IMR-90 (cell line): ENCODE measurements at regions not wholly inside any gene's neighbourhood (a gene's known extent, or its start where the extent isn't known, plus 50 kb on each side); places are given as distances from the start of the nearest gene placed in this dataset.

Experiments
- ATAC-seq: fragments of 200-7000 bp; cut with Tn5 transposase; 2 replicates; pipeline ENCODE4 v1.9.1; 2020; ENCODE audit warnings: low read depth, mild to moderate bottlenecking, moderate library complexity
- BruUV-seq: library from RNA; stranded (reverse); fragments of 400-500 nt; replicated peaks from 2 replicates; lab custom pipeline; 2021; lab: Mats Ljungman, UMichigan
- CTCF ChIA-PET: fragments of 300-600 bp; formaldehyde crosslinking; extraction: SDS; loops from one replicate; lab custom pipeline; 2021; ENCODE audit warnings: antibody characterized with exemption; lab: Yijun Ruan, JAX
- POLR2A ChIA-PET: fragments of 300-600 bp; sonication (Branson Sonifier 250); formaldehyde crosslinking; loops from one replicate; lab custom pipeline; 2022; ENCODE audit warnings: antibody characterized with exemption; ENCODE audit not compliant: unreplicated experiment; lab: Charles Lee
- DNase-seq: peaks from one replicate; pipeline ENCODE4 v3.0.0; 2013
- H2AFZ ChIP-seq: replicated peaks from 2 replicates; pipeline ENCODE3; 2013; ENCODE audit warnings: low read length, mild to moderate bottlenecking; ENCODE audit not compliant: poor library complexity
- H2AK5ac ChIP-seq: 2 replicates; pipeline ENCODE4 v1.6.1; 2013; ENCODE audit warnings: low read depth, low read length, inconsistent platforms
- H2AK9ac ChIP-seq: replicated peaks from 2 replicates; pipeline ENCODE3; 2013; ENCODE audit warnings: mild to moderate bottlenecking, low read depth, low read length, moderate library complexity; ENCODE audit not compliant: poor library complexity
- H2BK120ac ChIP-seq: 2 replicates; pipeline ENCODE4 v1.6.1; 2013; ENCODE audit warnings: low read depth, low read length, inconsistent platforms
- H2BK15ac ChIP-seq: 3 replicates; pipeline ENCODE4 v1.6.1; 2013; ENCODE audit warnings: low read depth, low read length, inconsistent platforms
- H2BK20ac ChIP-seq: 2 replicates; pipeline ENCODE4 v1.6.1; 2013; ENCODE audit warnings: low read depth, mild to moderate bottlenecking, inconsistent platforms, low read length, moderate library complexity
- H2BK5ac ChIP-seq: 2 replicates; pipeline ENCODE4 v1.6.1; 2013; ENCODE audit warnings: mild to moderate bottlenecking, low read depth, low read length, inconsistent platforms; ENCODE audit not compliant: poor library complexity, severe bottlenecking
- H3K14ac ChIP-seq: replicated peaks from 2 replicates; pipeline ENCODE4 v1.6.1; 2013; ENCODE audit warnings: low read depth, low read length, inconsistent platforms
- H3K18ac ChIP-seq: 2 replicates; pipeline ENCODE4 v1.6.1; 2013; ENCODE audit warnings: low read depth, low read length, control low read depth
- H3K23ac ChIP-seq: 2 replicates; pipeline ENCODE4 v1.6.1; 2013; ENCODE audit warnings: low read depth, low read length, inconsistent platforms
- H3K27ac ChIP-seq: 2 replicates; pipeline ENCODE4 v1.5.1; 2013; ENCODE audit warnings: mild to moderate bottlenecking, control low read depth, low read length; ENCODE audit not compliant: insufficient read depth
- H3K27me3 ChIP-seq: 2 replicates; pipeline ENCODE4 v1.6.1; 2013; ENCODE audit warnings: low read length; ENCODE audit not compliant: control insufficient read depth, insufficient read depth
- H3K36me3 ChIP-seq: 2 replicates; pipeline ENCODE4 v1.6.1; 2013; ENCODE audit warnings: low read length, mixed read lengths; ENCODE audit not compliant: control insufficient read depth, insufficient read depth
- H3K4ac ChIP-seq: 2 replicates; pipeline ENCODE4 v1.6.1; 2013; ENCODE audit warnings: low read depth, low read length, inconsistent platforms
- H3K4me1 ChIP-seq: 2 replicates; pipeline ENCODE4 v1.6.1; 2013; ENCODE audit warnings: low read length, mixed read lengths; ENCODE audit not compliant: control insufficient read depth, insufficient read depth
- H3K4me2 ChIP-seq: 2 replicates; pipeline ENCODE4 v1.6.1; 2013; ENCODE audit warnings: low read depth, mild to moderate bottlenecking, control low read depth, low read length, moderate library complexity
- H3K4me3 ChIP-seq: 2 replicates; pipeline ENCODE4 v1.5.1; 2013; ENCODE audit warnings: low read depth, mild to moderate bottlenecking, control low read depth, low read length, moderate library complexity; ENCODE audit not compliant: insufficient read depth
- H3K56ac ChIP-seq: 2 replicates; pipeline ENCODE4 v1.6.1; 2013; ENCODE audit warnings: low read length, inconsistent platforms; ENCODE audit not compliant: insufficient read depth; ENCODE audit errors: extremely low read depth
- H3K79me1 ChIP-seq, 2 experiments: 2 replicates each; pipeline ENCODE4 v1.6.1; 2013; ENCODE audit warnings: low read length in 2 of 2, inconsistent platforms in 1 of 2, low read depth in 1 of 2
- H3K9ac ChIP-seq: 2 replicates; pipeline ENCODE4 v1.6.1; 2013; ENCODE audit warnings: low read depth, low read length, control low read depth
- H3K9me1 ChIP-seq: 2 replicates; pipeline ENCODE4 v1.6.1; 2013; ENCODE audit warnings: low read length, inconsistent platforms; ENCODE audit not compliant: insufficient read depth
- H3K9me3 ChIP-seq: 2 replicates; pipeline ENCODE4 v1.6.1; 2013; ENCODE audit warnings: low read length; ENCODE audit not compliant: control insufficient read depth, insufficient read depth
- H4K20me1 ChIP-seq: 2 replicates; pipeline ENCODE4 v1.6.1; 2013; ENCODE audit warnings: low read length, inconsistent platforms; ENCODE audit not compliant: insufficient read depth
- H4K5ac ChIP-seq: 2 replicates; pipeline ENCODE4 v1.6.1; 2013; ENCODE audit warnings: mild to moderate bottlenecking, low read depth, low read length, control low read depth
- H4K8ac ChIP-seq, 2 experiments: 2 replicates each; pipeline ENCODE4 v1.6.1; 2013; ENCODE audit warnings: low read depth in 2 of 2, low read length in 2 of 2, control low read depth in 1 of 2, inconsistent platforms in 1 of 2
- H4K91ac ChIP-seq: 2 replicates; pipeline ENCODE4 v1.6.1; 2013; ENCODE audit warnings: low read depth, low read length, inconsistent platforms; ENCODE audit not compliant: insufficient read depth
- BHLHE40 ChIP-seq: fragments of 150-350 bp; IDR thresholded peaks from 2 replicates; pipeline ENCODE4 v1.6.1; 2016; ENCODE audit warnings: mild to moderate bottlenecking, low read depth, low read length
- CEBPB ChIP-seq: IDR thresholded peaks from 2 replicates; pipeline ENCODE4 v1.6.1; 2012; ENCODE audit warnings: low read depth, low read length, improper control_type of control experiment
- CHD1 ChIP-seq: IDR thresholded peaks from 2 replicates; pipeline ENCODE4 v1.6.1; 2012; ENCODE audit warnings: low read depth, low read length, improper control_type of control experiment
- ELK1 ChIP-seq: fragments of 150-350 bp; IDR thresholded peaks from 2 replicates; pipeline ENCODE4 v1.6.1; 2016; ENCODE audit warnings: low read depth, mild to moderate bottlenecking, low read length, moderate library complexity, borderline replicate concordance
- FOS ChIP-seq: fragments of 150-350 bp; IDR thresholded peaks from 2 replicates; pipeline ENCODE4 v1.6.1; 2016; ENCODE audit warnings: low read depth, low read length
- MAFK ChIP-seq: IDR thresholded peaks from 2 replicates; pipeline ENCODE4 v1.6.1; 2012; ENCODE audit warnings: low read depth, low read length, improper control_type of control experiment
- MAZ ChIP-seq: IDR thresholded peaks from 2 replicates; pipeline ENCODE4 v1.6.1; 2012; ENCODE audit warnings: low read depth, mild to moderate bottlenecking, low read length, improper control_type of control experiment, moderate library complexity, borderline replicate concordance
- MXI1 ChIP-seq: IDR thresholded peaks from 2 replicates; pipeline ENCODE4 v1.6.1; 2012; ENCODE audit warnings: low read depth, mild to moderate bottlenecking, low read length, moderate library complexity, borderline replicate concordance
- NFE2L2 ChIP-seq: fragments of 150-350 bp; IDR thresholded peaks from 2 replicates; pipeline ENCODE4 v1.6.1; 2016; ENCODE audit warnings: low read depth, mild to moderate bottlenecking, low read length
- POLR2A ChIP-seq: IDR thresholded peaks from 2 replicates; pipeline ENCODE4 v1.6.1; 2012; ENCODE audit warnings: mild to moderate bottlenecking, low read depth, low read length
- RAD21 ChIP-seq: IDR thresholded peaks from 2 replicates; pipeline ENCODE4 v1.6.1; 2012; ENCODE audit warnings: low read length, improper control_type of control experiment
- RFX5 ChIP-seq: IDR thresholded peaks from 2 replicates; pipeline ENCODE4 v1.8.0; 2012; ENCODE audit warnings: low read depth, mild to moderate bottlenecking, low read length, moderate library complexity
- SMC3 ChIP-seq: fragments of 150-350 bp; IDR thresholded peaks from 2 replicates; pipeline ENCODE4 v1.6.1; 2016; ENCODE audit warnings: low read depth, mild to moderate bottlenecking, antibody characterized with exemption, low read length, moderate library complexity
- WGBS, 2 experiments: methylation state at CpG; one replicate each; pipeline versions ENCODE4 v1.1.5 to v1.1.7; 2013; ENCODE audit warnings: missing lambda C conversion rate in 2 of 2; ENCODE audit not compliant: insufficient read length in 1 of 2; ENCODE audit errors: extremely low coverage in 2 of 2; 5-methylcytosine and 5-hydroxymethylcytosine counted together
- dilution Hi-C: fragments of 300-500 bp; cut with HindIII; formaldehyde crosslinking; loops from one replicate; pipeline ENCODE4 v1.14.3; 2018; ENCODE audit warnings: low sequenced_read_pairs; ENCODE audit not compliant: unreplicated experiment
- in situ Hi-C: fragments of 300-500 bp; cut with MboI; formaldehyde crosslinking; loops from 3 replicates; pipeline ENCODE4 v1.14.3; 2019; ENCODE audit warnings: low sequenced_read_pairs, inconsistent platforms, mixed read lengths
- intact Hi-C: fragments of 100-400 bp; cut with micrococcal nuclease; formaldehyde crosslinking; loops from 2 replicates; pipeline ENCODE4 v1.10.0; 2022
- TF ChIP-seq, protein P1 (sequence below): fragments of 150-350 bp; IDR thresholded peaks from 2 replicates; pipeline ENCODE4 v1.6.1; 2017; ENCODE audit warnings: mild to moderate bottlenecking, antibody characterized with exemption, low read length, low read depth
- TF ChIP-seq, protein P2 (sequence below): conservative IDR thresholded peaks from 2 replicates; pipeline ENCODE4 v1.5.1; 2012; ENCODE audit warnings: mild to moderate bottlenecking, low read depth, low read length, improper control_type of control experiment

GRCh38 chr4:27154706-27155105, 294.1 kb downstream of the STIM2 start:
- Histone ChIP-seq H2AFZ (no peak overlapping the region), H4K20me1 (no peaks in the 10 kb centered on the region), H2BK15ac (no peak overlapping the region), H2BK120ac (no peak overlapping the region), H3K23ac (no peak overlapping the region), H2AK5ac (no peak overlapping the region), H3K14ac (no peak overlapping the region), H3K4me3 (no peak overlapping the region), H3K27ac (no peak overlapping the region), H3K9me1 (no peaks in the 10 kb centered on the region), H3K9me3 (no peaks in the 10 kb centered on the region), H4K91ac (no peak overlapping the region), H2BK5ac (no peak overlapping the region), H3K56ac (no peak overlapping the region), H2BK20ac (no peak overlapping the region), H3K18ac (no peak overlapping the region), H3K27me3 (no peaks in the 10 kb centered on the region), H3K79me1 (no peaks in the 10 kb centered on the region), H2AK9ac (no peak overlapping the region), H3K4ac (no peak overlapping the region), H4K8ac (no peak overlapping the region), H3K9ac (no peak overlapping the region), H3K36me3 (no peaks in the 10 kb centered on the region), H3K4me1 (no peaks in the 10 kb centered on the region), H4K5ac (no peak overlapping the region), H3K4me2 (no peak overlapping the region)
- peak; percentile 44 for DNase-seq
- no TSS peak for BruUV-seq
- no CpG with 5 or more reads among the region's 3 CpGs for WGBS, 2 experiments
- peak; percentile 48; the same call in 1 of the 2 replicates for ATAC-seq
- intact Hi-C loops, result no loop called here
- in situ Hi-C loops, result no loop called here
- dilution Hi-C loops, result no loop called here
- ChIA-PET CTCF (no interaction called here), POLR2A (no interaction called here)
- no peak for TF ChIP-seq SMC3
- TF ChIP-seq ELK1, result no peak
- TF ChIP-seq CEBPB, result no peak
- TF ChIP-seq, protein P1, sequence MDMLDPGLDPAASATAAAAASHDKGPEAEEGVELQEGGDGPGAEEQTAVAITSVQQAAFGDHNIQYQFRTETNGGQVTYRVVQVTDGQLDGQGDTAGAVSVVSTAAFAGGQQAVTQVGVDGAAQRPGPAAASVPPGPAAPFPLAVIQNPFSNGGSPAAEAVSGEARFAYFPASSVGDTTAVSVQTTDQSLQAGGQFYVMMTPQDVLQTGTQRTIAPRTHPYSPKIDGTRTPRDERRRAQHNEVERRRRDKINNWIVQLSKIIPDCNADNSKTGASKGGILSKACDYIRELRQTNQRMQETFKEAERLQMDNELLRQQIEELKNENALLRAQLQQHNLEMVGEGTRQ, result no peak
- TF ChIP-seq MAZ, result no peak
- TF ChIP-seq NFE2L2, result no peak
- TF ChIP-seq CHD1, result no peak
- TF ChIP-seq RAD21, result no peak
- no peak for TF ChIP-seq MAFK
- TF ChIP-seq FOS, result no peak
- no peak for TF ChIP-seq BHLHE40
- TF ChIP-seq POLR2A, result no peak
- no peak for TF ChIP-seq RFX5
- TF ChIP-seq, protein P2, sequence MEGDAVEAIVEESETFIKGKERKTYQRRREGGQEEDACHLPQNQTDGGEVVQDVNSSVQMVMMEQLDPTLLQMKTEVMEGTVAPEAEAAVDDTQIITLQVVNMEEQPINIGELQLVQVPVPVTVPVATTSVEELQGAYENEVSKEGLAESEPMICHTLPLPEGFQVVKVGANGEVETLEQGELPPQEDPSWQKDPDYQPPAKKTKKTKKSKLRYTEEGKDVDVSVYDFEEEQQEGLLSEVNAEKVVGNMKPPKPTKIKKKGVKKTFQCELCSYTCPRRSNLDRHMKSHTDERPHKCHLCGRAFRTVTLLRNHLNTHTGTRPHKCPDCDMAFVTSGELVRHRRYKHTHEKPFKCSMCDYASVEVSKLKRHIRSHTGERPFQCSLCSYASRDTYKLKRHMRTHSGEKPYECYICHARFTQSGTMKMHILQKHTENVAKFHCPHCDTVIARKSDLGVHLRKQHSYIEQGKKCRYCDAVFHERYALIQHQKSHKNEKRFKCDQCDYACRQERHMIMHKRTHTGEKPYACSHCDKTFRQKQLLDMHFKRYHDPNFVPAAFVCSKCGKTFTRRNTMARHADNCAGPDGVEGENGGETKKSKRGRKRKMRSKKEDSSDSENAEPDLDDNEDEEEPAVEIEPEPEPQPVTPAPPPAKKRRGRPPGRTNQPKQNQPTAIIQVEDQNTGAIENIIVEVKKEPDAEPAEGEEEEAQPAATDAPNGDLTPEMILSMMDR, result no peak
- TF ChIP-seq MXI1, result no peak
